ENCODE measurements at regions not wholly inside any gene's neighbourhood (a gene's known extent, or its start where the extent isn't known, plus 50 kb on each side); places are given as distances from the start of the nearest gene placed in this dataset.
A peak's percentile ranks its signal among the peaks of the same experiment; 100 is the strongest.

- ATAC-seq (no peak), FAIRE-seq (no peak), DNase-seq (ENCODE audit: low spot score) (no peak)
- TF ChIP-seq GMEB2 (CRISPR knock-in tag; IDR thresholded peaks at IDR 0.05; ENCODE audit: low read depth) (no peak), CREB1 (IDR thresholded peaks at IDR 0.05) (peak; percentile 20; the same call in 1 of the 2 replicates), CREB1 (CRISPR knock-in tag; IDR thresholded peaks at IDR 0.05) (no peak)
- Histone ChIP-seq H3K27me3 (ENCODE audit: control insufficient read depth in 1 of 2, insufficient read depth in 2 of 2, low read length in 2 of 2) (no peaks in the 10 kb centered on the region), H2AFZ (ENCODE audit: low read length) (no peak overlapping the region), H3K9ac (ENCODE audit: insufficient read depth, low read depth, low read length) (no peak overlapping the region), H3K36me3 (replicated peaks in 1 of 2; ENCODE audit: control insufficient read depth in 1 of 2, insufficient read depth in 2 of 2, low read length in 2 of 2) (no peaks in the 10 kb centered on the region), H4K20me1 (ENCODE audit: insufficient read depth, low read length) (no peaks in the 10 kb centered on the region), H3K79me2 (ENCODE audit: insufficient read depth, low read length) (no peaks in the 10 kb centered on the region), H3K4me3 (replicated peaks in 1 of 3; ENCODE audit: insufficient read depth in 1 of 3, low read depth in 2 of 3, low read length in 3 of 3) (no peak overlapping the region), H3K27ac (ENCODE audit: extremely low read length, insufficient read depth, low read length) (no peak overlapping the region), H3K9me3 (ENCODE audit: low read length) (peaks cover 71% of the 10 kb centered on the region), H3K4me1 (ENCODE audit: insufficient read depth, low read length) (no peaks in the 10 kb centered on the region), H3K4me2 (ENCODE audit: low read depth, low read length) (no peak overlapping the region)
- in situ Hi-C loops (cut with HindIII; ENCODE audit: extremely low pct_ligation_motif_present, low pct_unique_long_range_greater_than_20kb), result no loop called here
- CTCF ChIA-PET (ENCODE audit: low intra/inter-chr PET ratio, low total read pairs), result no interaction called here
- intact Hi-C loops (cut with micrococcal nuclease; ENCODE audit: unreplicated experiment), result no loop called here
- WGBS (ENCODE audit: low lambda C conversion rate), result 21% methylated on average over 6 of the region's 6 CpGs
- POLR2A ChIA-PET, result no interaction called here
- no TSS peak for BruUV-seq (replicated peaks)
Measured at GRCh38 chr16:59964232-59964924, 1230.3 kb upstream of the GOT2 start.

GRCh38 chr16:59959311-59959710 is 1225.2 kb upstream of the GOT2 start:
- no peak for ATAC-seq
- Histone ChIP-seq H2AFZ (ENCODE audit: low read length) (no peak overlapping the region), H4K20me1 (ENCODE audit: insufficient read depth, low read length) (no peaks in the 10 kb centered on the region), H3K4me1 (ENCODE audit: insufficient read depth, low read length) (no peaks in the 10 kb centered on the region), H3K79me2 (ENCODE audit: insufficient read depth, low read length) (no peaks in the 10 kb centered on the region), H3K4me2 (ENCODE audit: low read depth, low read length) (no peak overlapping the region), H3K36me3 (replicated peaks in 1 of 2; ENCODE audit: control insufficient read depth in 1 of 2, insufficient read depth in 2 of 2, low read length in 2 of 2) (no peaks in the 10 kb centered on the region), H3K9ac (ENCODE audit: insufficient read depth, low read depth, low read length) (no peak overlapping the region), H3K4me3 (replicated peaks in 1 of 3; ENCODE audit: insufficient read depth in 1 of 3, low read depth in 2 of 3, low read length in 3 of 3) (no peak overlapping the region), H3K27ac (ENCODE audit: extremely low read length, insufficient read depth, low read length) (no peak overlapping the region), H3K9me3 (ENCODE audit: low read length) (peaks cover 80% of the 10 kb centered on the region), H3K27me3 (ENCODE audit: control insufficient read depth in 1 of 2, insufficient read depth in 2 of 2, low read length in 2 of 2) (no peaks in the 10 kb centered on the region)
- CTCF ChIA-PET (ENCODE audit: low intra/inter-chr PET ratio, low total read pairs), result no interaction called here
- in situ Hi-C loops (cut with HindIII; ENCODE audit: extremely low pct_ligation_motif_present, low pct_unique_long_range_greater_than_20kb), result no loop called here
- intact Hi-C loops (cut with micrococcal nuclease; ENCODE audit: unreplicated experiment), result no loop called here
- no TSS peak for BruUV-seq (replicated peaks)
- POLR2A ChIA-PET, result no interaction called here
- WGBS (ENCODE audit: low lambda C conversion rate), result 2% methylated on average over 3 of the region's 3 CpGs
- no peak for DNase-seq (ENCODE audit: low spot score)
- no peak for FAIRE-seq
- no peak for TF ChIP-seq MTERF4 (CRISPR knock-in tag; IDR thresholded peaks at IDR 0.05)
- TF ChIP-seq MTF2 (CRISPR knock-in tag; IDR thresholded peaks at IDR 0.05; ENCODE audit: borderline replicate concordance), result no peak
- no peak for TF ChIP-seq SKI (IDR thresholded peaks at IDR 0.05; ENCODE audit: partially characterized antibody)
- no peak for TF ChIP-seq ZNF646 (CRISPR knock-in tag; IDR thresholded peaks at IDR 0.05)
- TF ChIP-seq ZNF530 (CRISPR knock-in tag; IDR thresholded peaks at IDR 0.05; ENCODE audit: low read depth), result no peak

All from HepG2 (cell line).